GM19351 (cell line): ENCODE measurements at regions not wholly inside any gene's neighbourhood (a gene's known extent, or its start where the extent isn't known, plus 50 kb on each side); places are given as distances from the start of the nearest gene placed in this dataset.

ENCODE experiments used
- ATAC-seq: cut with Tn5 transposase; IDR thresholded peaks from one replicate; pipeline ENCODE4 v1.9.1; 2021; ENCODE audit warnings: mild to moderate bottlenecking, moderate library complexity; ENCODE audit not compliant: unreplicated experiment

DNA sequence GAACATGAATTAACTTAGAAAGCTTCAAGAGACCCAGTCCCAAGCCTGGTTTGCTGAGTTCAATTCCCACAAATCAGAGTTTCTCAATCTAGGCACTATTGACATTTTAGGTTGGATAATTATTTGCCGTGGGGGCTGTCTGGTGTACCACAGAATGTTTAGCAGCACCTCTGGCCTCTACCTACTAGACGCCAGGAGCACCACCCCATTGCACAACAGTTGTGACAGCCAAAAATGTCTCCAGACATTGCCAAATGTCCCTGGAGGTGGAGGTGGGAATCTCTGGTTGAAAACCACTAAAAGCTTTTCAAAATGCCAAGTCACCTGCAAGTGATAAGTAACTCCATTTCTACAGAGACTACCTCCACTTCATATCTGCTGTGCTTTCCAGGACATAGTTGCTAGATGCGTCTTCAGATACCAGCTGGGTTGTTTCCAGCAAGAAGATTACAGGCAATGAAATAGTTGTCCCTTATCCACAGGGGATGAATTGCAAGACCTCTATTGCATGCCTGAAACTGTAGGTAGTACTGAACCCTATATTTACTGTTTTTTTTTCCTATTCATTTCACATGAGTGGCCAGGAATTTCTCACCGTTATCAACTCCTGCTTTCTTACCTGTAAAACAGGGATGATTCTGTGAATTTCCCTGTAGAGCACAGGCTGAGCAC, 554.3 kb downstream of the ZEB2 start:
- no peak for ATAC-seq

DNA sequence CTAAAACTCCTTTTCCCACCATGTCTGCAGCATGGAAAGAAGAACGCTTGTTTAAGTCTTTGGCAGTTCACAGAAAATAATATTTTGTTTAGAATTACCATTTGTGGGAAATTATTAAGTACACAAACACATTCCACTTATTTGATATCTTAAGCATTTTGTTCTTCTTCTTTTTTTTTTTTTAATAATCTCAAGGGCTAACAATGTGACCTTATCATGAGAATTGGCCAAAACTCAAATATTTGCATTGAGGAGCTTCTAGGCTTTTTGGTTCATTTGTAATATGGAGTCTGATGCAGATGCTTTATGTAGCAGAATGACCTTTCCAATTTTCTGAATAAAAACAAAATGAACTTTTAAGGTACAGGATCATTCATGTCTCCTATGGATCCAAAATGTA, 555.0 kb downstream of the ZEB2 start:
- ATAC-seq, result no peak

DNA sequence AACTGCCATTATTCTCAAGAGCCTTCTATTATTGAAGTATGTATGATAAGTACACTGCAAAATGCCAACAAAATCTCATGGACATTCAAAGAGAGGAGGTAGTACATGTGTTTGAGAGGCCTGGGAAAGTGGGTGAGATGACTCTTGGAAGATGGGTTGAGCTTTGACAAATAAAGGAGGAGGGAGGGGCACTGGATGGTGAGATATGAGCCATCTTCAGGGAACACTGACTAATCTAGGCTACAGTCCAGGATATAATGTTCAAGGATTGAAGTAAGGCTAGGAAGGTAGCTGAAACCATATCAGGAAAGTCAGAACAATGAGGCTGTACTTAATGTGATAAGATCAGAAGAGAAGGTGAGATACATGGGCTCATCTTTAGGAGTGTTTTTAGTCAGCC, 559.7 kb downstream of the ZEB2 start:
- ATAC-seq, result no peak

DNA sequence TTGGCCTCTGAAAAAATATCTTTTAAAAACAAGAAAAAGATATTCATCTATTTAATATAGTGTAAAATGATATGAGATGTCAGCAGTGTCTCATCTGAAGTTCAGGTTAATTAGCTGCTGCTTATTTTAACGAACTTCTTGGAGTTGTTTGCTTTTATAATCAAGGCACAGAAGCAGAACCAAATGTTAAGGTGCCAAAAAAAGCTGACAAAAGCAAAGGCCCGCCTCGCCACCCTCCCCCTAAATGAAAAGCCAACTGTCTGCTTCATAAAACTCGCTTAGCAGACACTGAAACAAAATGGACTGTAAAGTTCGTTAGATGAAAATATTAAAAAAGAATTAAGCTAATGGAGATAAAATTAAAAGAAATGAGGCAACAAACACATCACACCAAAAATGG, 562.6 kb downstream of the ZEB2 start:
- no peak for ATAC-seq

DNA sequence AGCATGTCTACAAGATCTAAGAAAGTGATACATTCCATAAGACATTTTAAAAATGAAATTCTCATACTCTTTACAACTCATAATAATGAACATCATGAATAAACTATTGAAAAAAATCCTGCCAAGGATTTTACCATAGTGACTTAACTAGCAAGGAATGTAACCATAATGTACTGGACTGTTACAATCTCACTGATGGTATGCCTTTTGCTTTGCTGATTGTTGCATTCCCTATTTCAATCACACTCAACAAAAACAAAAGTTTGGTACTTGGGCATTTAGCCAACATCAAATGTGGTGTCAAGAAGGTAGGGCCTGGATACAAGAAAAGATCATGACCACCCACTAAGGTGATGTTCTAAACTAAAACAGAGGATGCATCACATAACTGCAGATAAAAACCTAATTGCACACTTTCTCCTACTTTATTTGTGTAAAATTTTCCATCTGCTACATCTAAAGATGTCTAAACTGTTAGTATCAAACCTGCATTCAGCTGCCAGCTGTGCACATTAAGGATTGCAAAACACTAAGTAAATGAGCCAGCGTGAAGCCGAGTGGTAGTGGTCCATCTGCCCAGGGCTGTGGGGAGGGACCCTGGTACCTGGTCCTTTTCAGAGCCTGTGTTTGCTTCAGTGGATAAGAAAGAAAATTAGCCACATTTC, 564.4 kb downstream of the ZEB2 start:
- ATAC-seq, result no peak

DNA sequence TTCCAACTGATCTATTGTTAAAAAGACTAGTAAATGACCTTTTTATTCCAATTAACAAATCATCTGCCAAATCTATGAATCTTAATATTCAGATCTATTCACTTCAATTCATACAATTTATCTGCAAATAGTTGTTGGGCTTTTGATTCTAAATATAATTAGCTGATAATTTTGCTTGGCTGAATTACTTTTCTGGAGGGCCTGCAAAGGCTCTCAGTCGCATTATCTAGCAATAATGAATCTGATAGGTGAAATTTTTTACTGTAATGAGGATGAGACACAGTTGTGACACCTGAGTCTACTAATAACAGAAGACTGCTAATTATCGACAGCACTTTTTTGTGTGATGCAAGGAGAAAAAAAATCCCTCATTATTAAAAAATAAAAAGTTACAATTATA, 565.1 kb downstream of the ZEB2 start:
- no peak for ATAC-seq

DNA sequence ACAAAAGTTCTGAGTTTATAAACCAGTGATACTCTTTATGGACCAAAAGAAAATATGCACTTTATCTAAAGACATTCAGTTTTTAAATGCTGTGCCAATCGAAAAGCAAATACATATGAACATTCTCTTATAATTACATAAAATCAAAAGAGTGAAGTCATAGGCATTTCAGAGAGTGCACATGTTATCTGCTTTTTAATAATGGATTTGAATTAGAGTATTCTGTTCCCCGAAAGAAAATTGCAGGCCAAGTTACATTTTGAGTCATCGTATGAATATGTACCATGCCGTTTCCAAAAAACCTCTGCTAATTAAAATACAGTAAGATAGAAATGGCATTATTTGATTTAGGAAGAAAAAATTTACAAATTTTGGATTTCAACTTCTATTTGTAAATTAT, 565.7 kb downstream of the ZEB2 start:
- no peak for ATAC-seq

DNA sequence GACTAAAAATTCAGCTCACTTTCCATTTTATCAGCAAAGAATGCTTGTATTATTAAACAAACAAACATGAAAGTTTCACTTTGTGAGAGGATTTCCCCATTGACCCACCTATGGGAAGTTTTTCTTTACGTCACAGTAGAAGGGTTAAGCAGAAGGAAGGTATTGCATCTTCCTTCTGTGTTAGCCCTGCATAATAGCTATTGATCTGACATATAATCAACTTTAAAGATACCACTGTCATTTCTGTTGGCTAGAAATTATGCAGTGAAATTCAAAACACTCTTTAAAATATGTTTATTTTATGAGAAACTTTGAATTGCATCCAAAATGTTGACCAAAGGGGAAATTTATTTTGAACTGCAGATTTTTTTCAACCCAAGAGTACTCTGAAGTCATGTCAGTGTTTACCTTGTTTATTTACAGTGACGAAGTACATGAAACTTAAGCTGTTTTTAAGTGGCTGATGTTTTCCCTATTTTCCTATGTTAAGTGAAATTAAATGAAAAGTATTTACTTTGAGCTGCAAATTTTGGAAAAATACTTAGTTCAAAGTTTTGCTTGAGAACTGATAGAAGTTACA, 566.4 kb downstream of the ZEB2 start:
- ATAC-seq, result no peak

DNA sequence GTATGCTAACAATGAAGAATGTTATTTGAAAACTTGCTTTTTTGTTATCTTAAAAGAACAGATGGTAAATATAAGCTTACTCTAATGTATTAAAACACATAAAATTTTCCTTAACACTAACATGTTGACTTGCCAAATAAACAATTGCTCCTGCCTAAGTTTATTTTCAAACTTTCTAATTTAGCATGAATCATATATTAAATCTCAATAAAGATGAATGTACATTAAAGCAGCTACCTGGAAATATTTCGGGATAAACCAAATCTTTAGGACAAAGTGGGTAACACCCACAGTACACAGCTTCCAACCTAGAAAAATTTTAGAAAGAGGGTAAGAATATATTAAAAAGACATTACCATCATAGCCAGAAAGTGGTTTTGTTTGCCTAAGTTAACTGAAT, 567.4 kb downstream of the ZEB2 start:
- no peak for ATAC-seq

DNA sequence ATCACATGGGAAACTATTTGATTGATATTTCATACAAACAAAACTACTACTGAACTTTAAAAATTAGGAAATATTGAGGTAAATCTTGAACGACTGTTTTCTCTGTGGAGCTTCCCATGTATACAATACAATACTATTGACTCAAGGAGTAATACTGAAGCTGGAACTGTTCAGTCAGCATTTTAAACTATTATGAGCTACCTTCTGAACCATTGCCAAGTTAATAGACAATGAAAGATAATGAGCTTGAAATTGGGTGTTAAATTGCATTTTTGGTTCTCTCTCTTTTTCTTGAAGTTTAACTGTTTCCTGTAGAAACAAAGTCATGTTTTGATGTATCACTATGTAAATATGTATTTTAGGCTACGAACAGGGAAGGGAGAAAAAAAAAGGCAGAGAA, 569.2 kb downstream of the ZEB2 start:
- no peak for ATAC-seq

DNA sequence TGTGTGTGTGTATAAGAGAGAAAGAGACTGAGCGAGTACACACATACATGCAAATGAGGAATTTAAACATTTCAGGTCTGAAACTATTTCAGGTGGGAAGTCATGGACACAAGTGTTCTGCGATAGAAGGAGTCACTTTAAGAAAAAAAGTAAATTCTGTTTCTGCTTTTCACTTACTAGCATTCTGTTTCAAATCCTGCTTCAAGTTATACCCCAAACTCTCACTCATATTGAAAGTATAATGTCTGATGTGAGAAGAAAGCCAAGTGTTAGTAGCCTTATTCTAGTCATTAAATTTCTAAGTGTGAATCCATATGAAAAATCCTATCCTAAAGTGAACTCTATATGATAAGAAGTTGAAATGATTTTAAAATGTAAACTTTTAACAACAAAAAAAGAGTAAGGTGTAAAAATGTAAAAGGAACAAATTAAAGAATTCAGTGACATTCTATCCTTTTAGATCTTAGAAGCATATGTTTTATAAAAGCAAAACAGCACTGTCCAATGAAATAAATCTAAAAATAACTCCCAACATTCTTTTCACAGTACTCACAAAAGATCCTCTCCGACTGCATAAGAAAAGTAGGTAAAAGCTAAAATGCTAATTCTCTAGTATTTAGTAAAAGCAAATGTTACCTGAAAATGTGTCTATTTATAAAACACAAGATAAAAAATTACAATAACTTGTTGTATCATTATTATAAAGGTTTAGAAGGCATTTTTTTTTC, 570.6 kb downstream of the ZEB2 start:
- ATAC-seq, result peak; percentile 86

DNA sequence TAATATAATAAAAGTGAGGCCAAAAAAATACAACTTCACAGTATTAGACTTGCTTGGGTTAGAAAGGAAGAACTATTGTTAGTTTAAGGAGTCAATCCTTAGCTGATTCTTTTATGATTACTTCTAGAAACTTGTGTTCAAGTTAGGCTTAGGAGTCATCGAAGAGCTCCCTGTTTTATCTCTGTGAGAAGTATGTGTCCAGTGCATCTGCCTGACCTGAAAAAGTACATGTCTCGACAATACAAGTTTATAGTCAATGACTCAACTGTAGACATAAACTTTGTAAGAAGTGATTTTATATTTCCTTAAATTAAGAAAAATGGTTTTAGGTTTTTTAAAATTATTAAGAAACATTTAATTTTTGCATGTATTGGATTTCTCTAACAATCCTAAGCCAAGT, 571.2 kb downstream of the ZEB2 start:
- ATAC-seq, result no peak

DNA sequence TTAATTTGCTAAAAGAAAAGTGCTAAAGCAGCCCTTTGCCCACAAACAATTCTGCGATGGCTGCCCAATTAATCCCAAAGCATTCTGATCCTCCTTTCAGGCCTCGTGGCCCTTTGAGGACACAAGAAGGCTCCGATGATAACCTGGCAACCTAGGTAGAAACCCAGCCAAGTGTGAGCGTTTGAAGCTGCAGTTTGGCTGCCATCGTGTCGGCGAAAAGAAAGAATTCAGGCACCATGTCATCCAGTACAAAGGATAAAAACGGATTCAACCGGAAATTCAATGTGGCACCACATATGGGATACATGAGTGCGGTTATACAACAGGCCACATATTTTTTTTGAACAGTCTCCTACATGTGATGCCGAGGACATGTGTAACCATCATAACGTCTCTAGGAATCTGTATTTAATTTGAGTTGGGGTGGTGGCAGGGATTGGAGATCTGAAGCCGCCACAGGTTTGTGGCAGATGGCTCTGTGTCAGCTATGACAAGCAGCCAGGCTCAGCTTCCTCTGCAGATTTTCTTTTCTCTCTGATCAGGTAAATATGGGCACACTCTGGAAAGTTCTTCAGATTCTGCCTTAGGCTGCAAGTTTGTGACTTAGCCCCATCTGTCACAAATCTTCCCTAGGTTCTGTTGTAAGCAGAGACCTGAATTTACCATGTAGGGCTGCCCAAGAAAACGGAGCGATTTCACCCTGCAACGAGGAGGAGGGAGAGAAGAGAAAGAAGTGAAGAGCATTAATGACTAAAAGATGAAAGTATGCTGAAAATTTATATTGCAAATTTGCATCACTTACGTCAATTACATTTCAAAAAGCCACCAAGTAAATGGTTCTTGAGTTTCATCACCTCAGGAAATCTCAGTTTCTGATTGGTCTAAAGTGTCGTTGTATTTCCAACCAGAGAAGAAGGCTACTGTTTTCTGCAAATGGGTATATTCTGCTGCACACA, 573.2 kb downstream of the ZEB2 start:
- ATAC-seq, result no peak

DNA sequence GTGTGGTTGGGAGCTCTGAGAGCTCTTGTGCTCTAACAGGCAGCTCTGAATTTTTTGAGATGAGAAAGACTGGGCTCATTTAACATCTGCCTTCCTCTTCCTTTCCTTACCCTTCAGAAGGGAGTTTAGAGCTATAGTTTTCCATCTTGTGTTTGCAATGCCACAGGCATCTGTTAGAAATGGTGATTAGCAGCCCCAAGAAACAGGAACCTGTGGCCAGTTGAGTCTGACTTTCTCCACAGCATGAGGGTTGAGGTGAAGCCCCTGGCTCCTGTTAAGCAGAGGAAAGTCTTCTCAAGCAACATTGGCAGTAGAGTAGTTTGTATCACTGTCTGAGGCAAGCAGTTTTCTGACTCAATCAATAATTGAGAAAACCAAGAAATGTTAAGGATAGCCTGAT, 577.4 kb downstream of the ZEB2 start:
- no peak for ATAC-seq

DNA sequence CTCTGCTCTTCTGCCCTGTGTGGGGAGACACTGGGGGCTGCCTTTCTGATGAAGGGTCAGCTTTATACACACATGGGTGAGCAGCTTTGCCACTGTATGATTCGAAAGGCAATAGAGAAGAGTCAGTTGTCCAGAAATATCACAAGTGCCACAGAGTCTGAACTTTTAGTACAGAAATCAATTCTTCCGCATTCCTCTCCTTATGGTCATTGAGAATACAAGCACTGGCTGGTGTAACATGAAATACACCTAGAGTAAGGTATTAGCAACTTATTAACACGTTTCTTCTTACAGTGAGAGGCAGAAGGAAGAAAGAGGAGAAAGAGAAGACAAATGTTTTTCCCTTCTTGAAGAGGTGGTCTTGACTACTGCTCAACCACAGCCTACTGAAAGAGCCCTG, 579.2 kb downstream of the ZEB2 start:
- no peak for ATAC-seq

DNA sequence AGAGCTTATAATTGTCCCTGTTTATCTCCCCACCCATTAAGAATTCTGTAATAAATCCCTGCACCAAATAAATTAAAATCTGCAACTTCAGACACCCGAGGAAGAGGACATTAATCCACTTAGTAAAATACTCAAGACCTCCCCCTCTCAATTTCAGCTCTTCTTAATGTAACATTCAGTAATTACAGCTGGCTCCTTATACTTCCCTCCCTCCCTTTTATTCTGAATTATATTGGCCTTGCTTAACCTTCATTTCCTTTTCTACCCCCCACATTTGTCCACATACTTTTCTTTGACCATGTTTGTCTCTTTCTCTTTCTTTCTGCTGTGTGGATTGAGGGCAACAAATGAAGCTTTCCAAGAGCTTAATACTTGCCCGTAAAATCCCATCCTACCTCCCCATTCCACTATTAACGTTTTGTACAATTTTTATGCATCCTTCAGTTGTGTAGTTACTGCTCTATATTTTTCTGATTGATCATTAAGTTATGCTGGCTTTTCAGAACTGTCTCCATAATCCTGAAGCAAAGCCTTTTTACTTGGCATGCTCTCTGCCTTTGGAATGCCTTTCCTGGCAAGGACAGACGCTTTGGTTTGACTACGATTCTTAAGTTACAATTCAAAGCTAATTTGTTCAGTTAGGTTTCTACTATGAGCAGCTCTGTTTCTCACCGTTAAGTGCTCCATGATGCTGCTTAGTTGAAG, 580.1 kb downstream of the ZEB2 start:
- ATAC-seq, result no peak

DNA sequence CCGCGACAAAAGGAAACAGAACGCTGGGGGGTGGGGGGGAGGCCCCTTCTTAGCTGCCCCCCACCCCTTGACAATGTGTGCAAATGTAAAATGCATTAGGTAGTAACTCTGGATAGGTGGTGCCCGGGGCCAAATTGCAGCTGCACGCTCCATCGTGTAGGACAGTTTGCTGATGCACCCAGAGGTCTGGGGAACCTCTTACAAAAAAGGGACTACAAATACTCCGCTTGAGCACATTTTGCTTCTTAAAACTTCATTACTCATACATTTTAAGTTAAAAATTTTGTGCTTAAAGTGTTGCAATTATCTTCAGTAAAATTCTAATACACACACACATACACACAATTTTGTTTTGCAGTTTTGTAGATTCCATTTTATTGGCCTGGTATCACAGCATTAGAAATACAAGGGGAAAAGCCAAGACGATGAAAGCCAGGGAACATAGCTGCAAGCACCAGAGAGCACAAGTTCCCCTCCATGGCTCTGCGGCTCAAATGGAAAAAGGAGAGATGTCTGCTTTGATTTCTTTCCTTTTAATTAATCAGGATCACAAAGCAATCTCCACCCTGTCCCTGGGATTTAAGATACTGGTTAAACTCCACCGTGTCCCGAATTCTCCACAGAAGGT, 582.1 kb downstream of the ZEB2 start:
- ATAC-seq, result peak; percentile 25

DNA sequence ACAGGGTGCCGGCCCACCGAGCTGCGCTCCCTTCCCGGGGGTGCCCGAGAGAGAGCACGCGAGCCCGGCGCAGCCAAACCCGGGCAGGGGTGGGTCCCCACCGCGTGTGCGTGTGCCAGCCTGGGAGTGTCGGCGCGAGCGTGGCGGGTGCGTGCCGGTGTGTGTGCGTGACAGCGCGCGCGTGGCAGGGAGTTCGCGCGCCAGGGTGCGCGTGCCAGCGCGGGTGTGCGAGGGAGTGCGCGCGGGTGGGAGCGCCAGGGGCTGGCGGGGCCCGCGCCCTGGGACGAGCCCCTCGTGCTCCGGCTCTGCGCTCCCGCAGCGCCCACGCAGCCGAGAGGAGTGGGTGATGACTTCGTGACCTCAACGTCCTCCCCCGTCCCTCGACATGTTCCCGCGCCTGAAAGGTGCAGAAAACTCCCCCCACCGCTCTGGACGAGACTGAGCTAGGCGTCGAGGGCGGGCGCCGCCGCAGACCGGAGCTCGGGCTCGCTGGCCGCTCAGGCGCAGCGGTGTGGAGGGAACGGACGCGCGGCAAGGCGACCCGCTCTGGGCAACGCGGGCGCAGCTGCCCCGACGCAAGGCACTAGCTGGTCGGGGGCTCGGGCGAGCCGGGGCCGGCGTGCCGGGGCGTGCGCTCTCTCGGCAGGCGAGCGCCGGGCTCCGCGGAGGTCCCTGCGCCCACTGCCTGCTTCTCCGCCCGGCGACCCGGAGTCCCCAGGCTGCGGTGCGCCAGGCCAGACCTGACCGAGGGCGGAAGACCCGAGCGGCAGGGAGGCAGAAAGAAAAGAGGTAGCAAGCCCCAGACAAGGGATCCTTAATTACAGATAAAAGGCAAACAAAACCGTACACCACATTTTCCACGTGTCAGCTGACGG, 582.8 kb downstream of the ZEB2 start:
- peak; percentile 80 for ATAC-seq

DNA sequence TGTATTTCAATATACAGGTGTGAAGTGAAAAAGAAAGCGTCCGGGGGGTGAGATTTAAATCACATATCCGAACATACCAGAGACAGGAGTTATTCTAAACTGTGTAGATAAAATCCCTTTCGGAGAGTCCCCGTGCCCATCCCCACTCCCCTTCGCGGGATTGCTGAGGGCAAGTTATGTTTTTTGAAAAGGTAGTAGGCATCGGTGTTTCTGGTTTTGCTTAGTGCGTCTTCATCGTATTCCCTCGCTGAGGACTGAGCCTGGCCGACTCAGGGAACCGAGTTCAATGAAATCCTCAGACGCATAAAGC, 583.4 kb downstream of the ZEB2 start:
- no peak for ATAC-seq
